H1 (cell line): ENCODE measurements at regions not wholly inside any gene's neighbourhood (a gene's known extent, or its start where the extent isn't known, plus 50 kb on each side); places are given as distances from the start of the nearest gene placed in this dataset.

ENCODE experiments used
- CTCF ChIA-PET: fragments of 300-600 bp; sonication (Branson Sonifier 250); formaldehyde crosslinking; loops from one replicate; lab custom pipeline; 2021; ENCODE audit not compliant: partially characterized antibody; lab: Charles Lee
- POLR2A ChIA-PET: fragments of 300-600 bp; sonication (Branson Sonifier 250); formaldehyde crosslinking; loops from one replicate; lab custom pipeline; 2021; ENCODE audit warnings: inconsistent platforms; ENCODE audit not compliant: partially characterized antibody; lab: Charles Lee
- DNase-seq, 2 experiments: peaks; one replicate each; pipeline versions ENCODE4 v3.0.0 to v3.0.0-alpha.2; 2010 to 2022; ENCODE audit warnings: low spot score in 2 of 2, low read depth in 1 of 2, mixed read lengths in 1 of 2
- FAIRE-seq: peaks from 2 replicates; lab custom pipeline; 2011; peaks lifted over from hg19 to GRCh38; lab: Jason Lieb, UNC
- H2AFZ ChIP-seq: 2 replicates; pipeline ENCODE4 v1.8.1; 2012; ENCODE audit warnings: low read length, inconsistent platforms
- H2AK5ac ChIP-seq: 2 replicates; pipeline ENCODE4 v1.6.1; 2013; ENCODE audit warnings: low read depth, low read length
- H2BK120ac ChIP-seq: replicated peaks from 2 replicates; pipeline ENCODE3; 2013; ENCODE audit warnings: low read depth, low read length, inconsistent platforms
- H2BK12ac ChIP-seq: 2 replicates; pipeline ENCODE4 v1.6.1; 2013; ENCODE audit warnings: low read depth, low read length
- H2BK15ac ChIP-seq: 2 replicates; pipeline ENCODE4 v1.6.1; 2013; ENCODE audit warnings: low read length
- H2BK20ac ChIP-seq: 2 replicates; pipeline ENCODE4 v1.6.1; 2013; ENCODE audit warnings: low read length
- H2BK5ac ChIP-seq: 2 replicates; pipeline ENCODE4 v1.6.1; 2013; ENCODE audit warnings: low read depth, low read length
- H3K14ac ChIP-seq: 2 replicates; pipeline ENCODE4 v1.6.1; 2013; ENCODE audit warnings: inconsistent platforms; ENCODE audit not compliant: insufficient read length
- H3K18ac ChIP-seq: 2 replicates; pipeline ENCODE4 v1.6.1; 2013; ENCODE audit warnings: low read length; ENCODE audit errors: extremely low read depth
- H3K23ac ChIP-seq: 2 replicates; pipeline ENCODE4 v1.6.1; 2013; ENCODE audit warnings: inconsistent platforms; ENCODE audit not compliant: insufficient read length
- H3K23me2 ChIP-seq: 2 replicates; pipeline ENCODE4 v1.6.1; 2013; ENCODE audit warnings: low read depth, low read length
- H3K27ac ChIP-seq: 2 replicates; pipeline ENCODE4 v1.6.1; 2011; ENCODE audit warnings: low read depth, low read length, inconsistent platforms
- H3K27me3 ChIP-seq, 4 experiments: replicated peaks in 1 of 4; 1 replicate in 1 of 4; 2 replicates in 3 of 4; pipeline versions ENCODE4 v1.6.1 to v1.8.1; 2011 to 2013; ENCODE audit warnings: low read length in 3 of 4, mild to moderate bottlenecking in 3 of 4, inconsistent platforms in 2 of 4, mixed read lengths in 2 of 4, moderate library complexity in 1 of 4; ENCODE audit not compliant: control insufficient read depth in 3 of 4, insufficient read depth in 3 of 4; ENCODE audit errors: extremely low read depth in 1 of 4
- H3K36me3 ChIP-seq, 4 experiments: 2 replicates each; pipeline versions ENCODE4 v1.6.1 to v1.8.1; 2011 to 2013; ENCODE audit warnings: mild to moderate bottlenecking in 4 of 4, low read length in 3 of 4, moderate library complexity in 2 of 4, control low read depth in 1 of 4, inconsistent platforms in 1 of 4; ENCODE audit not compliant: insufficient read depth in 4 of 4, control insufficient read depth in 2 of 4
- H3K4ac ChIP-seq: replicated peaks from 2 replicates; pipeline ENCODE3; 2013; ENCODE audit warnings: low read length, low read depth, mixed read lengths, inconsistent platforms; ENCODE audit not compliant: insufficient read length
- H3K4me1 ChIP-seq, 4 experiments: replicated peaks in 1 of 4; 1 replicate in 1 of 4; 2 replicates in 3 of 4; pipeline versions ENCODE4 v1.6.1 to v1.8.1; 2011 to 2013; ENCODE audit warnings: low read length in 3 of 4, inconsistent platforms in 2 of 4, mixed read lengths in 1 of 4; ENCODE audit not compliant: insufficient read depth in 4 of 4, control insufficient read depth in 3 of 4
- H3K4me2 ChIP-seq, 2 experiments: 2 replicates each; pipeline versions ENCODE4 v1.6.1 to v1.8.1; 2011 to 2013; ENCODE audit warnings: low read depth in 2 of 2, low read length in 2 of 2, control low read depth in 1 of 2, inconsistent platforms in 1 of 2, mild to moderate bottlenecking in 1 of 2; ENCODE audit not compliant: insufficient read depth in 1 of 2
- H3K4me3 ChIP-seq, 4 experiments: fragments of 200-600, 300-600 bp in 1 of 4; sonication (generic), shearing (Covaris generic), sonication (Bioruptor Twin) in 1 of 4; 2 replicates each; pipeline versions ENCODE4 v1.5.1 to v1.8.1; 2011 to 2016; ENCODE audit warnings: low read length in 4 of 4, low read depth in 3 of 4, control low read depth in 2 of 4, inconsistent platforms in 2 of 4, mild to moderate bottlenecking in 2 of 4, mixed read lengths in 1 of 4, moderate library complexity in 1 of 4; ENCODE audit not compliant: insufficient read depth in 2 of 4; ENCODE audit errors: extremely low read depth in 1 of 4
- H3K56ac ChIP-seq: replicated peaks from 2 replicates; pipeline ENCODE3; 2013; ENCODE audit warnings: low read depth, mild to moderate bottlenecking, mixed read lengths, low read length, inconsistent platforms; ENCODE audit not compliant: insufficient read length
- H3K79me1 ChIP-seq: 2 replicates; pipeline ENCODE4 v1.6.1; 2013; ENCODE audit warnings: low read depth, low read length, control low read depth
- H3K79me2 ChIP-seq, 2 experiments: 2 replicates each; pipeline versions ENCODE4 v1.6.1 to v1.8.1; 2012 to 2013; ENCODE audit warnings: low read length in 2 of 2, mild to moderate bottlenecking in 2 of 2, inconsistent platforms in 1 of 2; ENCODE audit not compliant: insufficient read depth in 2 of 2, control insufficient read depth in 1 of 2
- H3K9ac ChIP-seq, 4 experiments: replicated peaks in 1 of 4; 1 replicate in 1 of 4; 2 replicates in 3 of 4; pipeline versions ENCODE4 v1.6.1 to v1.8.1; 2011 to 2013; ENCODE audit warnings: low read depth in 3 of 4, low read length in 3 of 4, control low read depth in 2 of 4, mild to moderate bottlenecking in 2 of 4, moderate library complexity in 2 of 4, inconsistent platforms in 1 of 4; ENCODE audit errors: extremely low read depth in 1 of 4
- H3K9me3 ChIP-seq, 2 experiments: 2 replicates each; pipeline versions ENCODE4 v1.6.1 to v1.8.1; 2012 to 2013; ENCODE audit warnings: mild to moderate bottlenecking in 2 of 2, moderate library complexity in 2 of 2, control low read depth in 1 of 2, inconsistent platforms in 1 of 2, low read depth in 1 of 2, low read length in 1 of 2, mixed read lengths in 1 of 2; ENCODE audit not compliant: insufficient read depth in 2 of 2
- H4K20me1 ChIP-seq, 2 experiments: replicated peaks in 1 of 2; 2 replicates each; pipeline versions ENCODE3 to v1.8.1; 2011 to 2013; ENCODE audit warnings: inconsistent platforms in 2 of 2, low read length in 2 of 2, mild to moderate bottlenecking in 1 of 2; ENCODE audit not compliant: insufficient read depth in 2 of 2, control insufficient read depth in 1 of 2
- H4K5ac ChIP-seq: 2 replicates; pipeline ENCODE4 v1.6.1; 2013; ENCODE audit warnings: low read length, low read depth, mixed read lengths, inconsistent platforms; ENCODE audit not compliant: insufficient read length
- H4K8ac ChIP-seq: 2 replicates; pipeline ENCODE4 v1.8.0; 2013; ENCODE audit warnings: mild to moderate bottlenecking, moderate library complexity, low read length, inconsistent platforms; ENCODE audit not compliant: insufficient read depth; ENCODE audit errors: extremely low read depth
- H4K91ac ChIP-seq: replicated peaks from 2 replicates; pipeline ENCODE3; 2013; ENCODE audit warnings: low read length, mixed read lengths, inconsistent platforms; ENCODE audit not compliant: insufficient read length
- FOSL1 ChIP-seq: IDR thresholded peaks from 2 replicates; pipeline ENCODE4 v1.6.1; 2011; ENCODE audit warnings: mild to moderate bottlenecking, low read depth, low read length, moderate library complexity; ENCODE audit not compliant: insufficient read depth
- NRF1 ChIP-seq: IDR thresholded peaks from 2 replicates; pipeline ENCODE4 v1.6.1; 2011; ENCODE audit warnings: mild to moderate bottlenecking, low read depth, low read length, improper control_type of control experiment
- RXRA ChIP-seq: IDR thresholded peaks from 2 replicates; pipeline ENCODE4 v1.6.1; 2011; ENCODE audit warnings: low read depth, mild to moderate bottlenecking, low read length, moderate library complexity; ENCODE audit not compliant: insufficient read depth
- USF2 ChIP-seq: IDR thresholded peaks from 2 replicates; pipeline ENCODE4 v1.6.1; 2011; ENCODE audit warnings: low read length, improper control_type of control experiment
- WGBS, 2 experiments: shearing (Covaris generic) in 1 of 2; methylation state at CpG; one replicate each; pipeline versions ENCODE4 v1.1.6 to v1.1.7; 2013 to 2015; ENCODE audit warnings: low lambda C conversion rate in 2 of 2, mixed read lengths in 2 of 2, inconsistent platforms in 1 of 2, low coverage in 1 of 2, missing lambda C conversion rate in 1 of 2; ENCODE audit not compliant: insufficient replicate concordance in 2 of 2, insufficient coverage in 1 of 2, insufficient read length in 1 of 2; ENCODE audit errors: extremely low coverage in 1 of 2, missing lambda C conversion rate in 1 of 2; 5-methylcytosine and 5-hydroxymethylcytosine counted together

- H2AFZ ChIP-seq, result no peak overlapping the region
- no peak overlapping the region for H2BK15ac ChIP-seq
- no peak overlapping the region for H2BK5ac ChIP-seq
- no peak overlapping the region for H2BK12ac ChIP-seq
- H4K8ac ChIP-seq, result no peak overlapping the region
- H3K4me3 ChIP-seq, result no peak overlapping the region
- peaks cover 0 to 7% (median 2%) of the 10 kb centered on the region in 4 experiments; a peak in 4 of 7 replicates for H3K4me1 ChIP-seq
- H3K79me1 ChIP-seq, result no peaks in the 10 kb centered on the region
- no peak overlapping the region for H3K4ac ChIP-seq
- no peaks in the 10 kb centered on the region for H3K79me2 ChIP-seq
- no peak overlapping the region for H3K56ac ChIP-seq
- no peak overlapping the region for H3K23ac ChIP-seq
- WGBS, 2 experiments, result 70% methylated on average over 7 of the region's 7 CpGs; no CpG with 5 or more reads in 1 of the 2 experiments
- no peak overlapping the region for H3K18ac ChIP-seq
- no peak overlapping the region for H3K14ac ChIP-seq
- no peak overlapping the region for H3K9ac ChIP-seq
- 0 out of 7 replicates have a peak, but pooled peaks cover 0 to 4% (median 0%) of the 10 kb centered on the region in 4 experiments for H3K27me3 ChIP-seq
- POLR2A ChIA-PET, result interaction anchor here (1.0 kb wide), 1 partner anchor 54 kb away, joined by 3 read pairs; no protein-coding TSS in a partner anchor
- no peak overlapping the region for H3K4me2 ChIP-seq
- H2AK5ac ChIP-seq, result no peak overlapping the region
- no peak overlapping the region for H4K5ac ChIP-seq
- no peaks in the 10 kb centered on the region for H3K23me2 ChIP-seq
- H4K20me1 ChIP-seq, result no peaks in the 10 kb centered on the region
- TF ChIP-seq FOSL1 (no peak), RXRA (no peak), USF2 (no peak), NRF1 (no peak)
- TF ChIP-seq, all 59 proteins: peak for 0
- Histone ChIP-seq H3K36me3 (no peaks in the 10 kb centered on the region), H2BK20ac (no peak overlapping the region), H3K27ac (no peak overlapping the region), H4K91ac (no peak overlapping the region), H2BK120ac (no peak overlapping the region), H3K9me3 (no peaks in the 10 kb centered on the region)
- DNase-seq (no peak), FAIRE-seq (no peak)
- CTCF ChIA-PET, result interaction anchor here (1.3 to 1.7 kb wide), 3 partner anchors 55 to 186 kb away, joined by 3 to 5 read pairs (median 4); no protein-coding TSS in a partner anchor
Measured at GRCh38 chr3:194741916-194742315, 56.2 kb downstream of the FAM43A start.
